SW 1271 (cell line): ENCODE measurements at regions not wholly inside any gene's neighbourhood (a gene's known extent, or its start where the extent isn't known, plus 50 kb on each side); places are given as distances from the start of the nearest gene placed in this dataset.
"Not testable (repeated sequence)": the region's sequence is repeated elsewhere in the genome, so short reads cannot be mapped to it uniquely, and the experiment has no call there.

Experiments
- DNase-seq, 2 experiments: peaks; one replicate each; lab custom pipeline; 2025; lab: John Stamatoyannopoulos, UW

- DNase-seq = no peak
Measured at GRCh38 chr12:67716817-67717216, 68.3 kb downstream of the DYRK2 start.

GRCh38 chr12:67719303-67719702, 70.8 kb downstream of the DYRK2 start:
- DNase-seq = not testable (repeated sequence)

- DNase-seq = no peak
Measured at GRCh38 chr12:67720351-67720856, 71.9 kb downstream of the DYRK2 start.

GRCh38 chr12:67721248-67721647, 72.7 kb downstream of the DYRK2 start:
- no peak for DNase-seq

GRCh38 chr12:67722296-67722695, 73.8 kb downstream of the DYRK2 start:
- DNase-seq = no peak

GRCh38 chr12:67726868-67727267, 78.3 kb downstream of the DYRK2 start:
- DNase-seq = no peak

GRCh38 chr12:67727702-67728666, 79.4 kb downstream of the DYRK2 start:
- DNase-seq = no peak

- no peak for DNase-seq
Measured at GRCh38 chr12:67732857-67733256, 84.3 kb downstream of the DYRK2 start.

GRCh38 chr12:67735868-67736267, 87.3 kb downstream of the DYRK2 start:
- no peak for DNase-seq

GRCh38 chr12:67740711-67741110, 92.2 kb downstream of the DYRK2 start:
- DNase-seq = no peak

GRCh38 chr12:67741270-67741669, 92.7 kb downstream of the DYRK2 start:
- no peak for DNase-seq

GRCh38 chr12:67742461-67742860, 93.9 kb downstream of the DYRK2 start:
- DNase-seq = no peak

- no peak for DNase-seq
Measured at GRCh38 chr12:67747869-67748742, 99.6 kb downstream of the DYRK2 start.

- no peak for DNase-seq
Measured at GRCh38 chr12:67748743-67749040, 100.1 kb downstream of the DYRK2 start.

- no peak for DNase-seq
Measured at GRCh38 chr12:67750513-67751183, 102.1 kb downstream of the DYRK2 start.

GRCh38 chr12:67751381-67751928, 102.9 kb downstream of the DYRK2 start:
- no peak for DNase-seq

GRCh38 chr12:67752226-67752732, 103.7 kb downstream of the DYRK2 start:
- no peak for DNase-seq

- DNase-seq = no peak
Measured at GRCh38 chr12:67754933-67755697, 106.6 kb downstream of the DYRK2 start.

- no peak for DNase-seq
Measured at GRCh38 chr12:67757651-67758050, 109.1 kb downstream of the DYRK2 start.

- no peak for DNase-seq
Measured at GRCh38 chr12:67758119-67758518, 109.6 kb downstream of the DYRK2 start.

- DNase-seq = no peak
Measured at GRCh38 chr12:67758521-67758920, 110.0 kb downstream of the DYRK2 start.
